Breast epithelium (tissue), 3 donors: ENCODE measurements at regions not wholly inside any gene's neighbourhood (a gene's known extent, or its start where the extent isn't known, plus 50 kb on each side); places are given as distances from the start of the nearest gene placed in this dataset.

Source experiments
- POLR2A ChIP-seq: fragments of 450-650 bp; IDR thresholded peaks from one replicate; pipeline ENCODE4 v1.6.1; 2016; ENCODE audit warnings: antibody characterized with exemption, mild to moderate bottlenecking, moderate library complexity
- POLR2AphosphoS5 ChIP-seq, 3 donors: sonication (generic); formaldehyde crosslinking; IDR thresholded peaks; one replicate each; pipeline ENCODE4 v1.6.1; 2017; ENCODE audit warnings: antibody characterized with exemption in 3 of 3
- TF ChIP-seq, protein P1 (sequence below), 3 donors: fragments of 450-650 bp; IDR thresholded peaks; one replicate each; pipeline ENCODE4 v1.5.1; 2016 to 2017; ENCODE audit warnings: antibody characterized with exemption in 3 of 3, mild to moderate bottlenecking in 3 of 3, moderate library complexity in 3 of 3

DNA sequence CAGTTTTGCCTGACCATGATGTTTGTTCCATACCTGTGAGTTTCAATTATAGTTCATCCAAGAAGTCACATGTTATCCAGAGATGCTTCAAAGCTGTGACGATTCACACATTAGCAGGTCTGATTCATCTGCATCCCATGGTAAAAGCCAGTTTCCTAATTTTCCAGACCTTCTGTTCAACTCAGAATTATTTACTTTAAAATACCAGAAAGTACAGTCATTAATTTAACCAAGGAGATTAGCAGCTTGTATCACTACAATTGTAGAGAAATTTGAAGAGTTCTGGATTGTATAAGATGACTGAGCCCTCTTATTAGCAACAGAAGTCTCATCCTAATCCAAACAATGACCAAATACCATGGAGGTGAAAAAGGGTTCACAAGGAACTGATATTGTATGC is 76.1 kb upstream of the THBS1 start:
- TF ChIP-seq, protein P1, sequence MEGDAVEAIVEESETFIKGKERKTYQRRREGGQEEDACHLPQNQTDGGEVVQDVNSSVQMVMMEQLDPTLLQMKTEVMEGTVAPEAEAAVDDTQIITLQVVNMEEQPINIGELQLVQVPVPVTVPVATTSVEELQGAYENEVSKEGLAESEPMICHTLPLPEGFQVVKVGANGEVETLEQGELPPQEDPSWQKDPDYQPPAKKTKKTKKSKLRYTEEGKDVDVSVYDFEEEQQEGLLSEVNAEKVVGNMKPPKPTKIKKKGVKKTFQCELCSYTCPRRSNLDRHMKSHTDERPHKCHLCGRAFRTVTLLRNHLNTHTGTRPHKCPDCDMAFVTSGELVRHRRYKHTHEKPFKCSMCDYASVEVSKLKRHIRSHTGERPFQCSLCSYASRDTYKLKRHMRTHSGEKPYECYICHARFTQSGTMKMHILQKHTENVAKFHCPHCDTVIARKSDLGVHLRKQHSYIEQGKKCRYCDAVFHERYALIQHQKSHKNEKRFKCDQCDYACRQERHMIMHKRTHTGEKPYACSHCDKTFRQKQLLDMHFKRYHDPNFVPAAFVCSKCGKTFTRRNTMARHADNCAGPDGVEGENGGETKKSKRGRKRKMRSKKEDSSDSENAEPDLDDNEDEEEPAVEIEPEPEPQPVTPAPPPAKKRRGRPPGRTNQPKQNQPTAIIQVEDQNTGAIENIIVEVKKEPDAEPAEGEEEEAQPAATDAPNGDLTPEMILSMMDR (IDR thresholded peaks at IDR 0.05), result no peak
- TF ChIP-seq POLR2A (no peak), POLR2AphosphoS5 (IDR thresholded peaks at IDR 0.05) (no peak)
